ENCODE measurements at regions not wholly inside any gene's neighbourhood (a gene's known extent, or its start where the extent isn't known, plus 50 kb on each side); places are given as distances from the start of the nearest gene placed in this dataset.

DNA sequence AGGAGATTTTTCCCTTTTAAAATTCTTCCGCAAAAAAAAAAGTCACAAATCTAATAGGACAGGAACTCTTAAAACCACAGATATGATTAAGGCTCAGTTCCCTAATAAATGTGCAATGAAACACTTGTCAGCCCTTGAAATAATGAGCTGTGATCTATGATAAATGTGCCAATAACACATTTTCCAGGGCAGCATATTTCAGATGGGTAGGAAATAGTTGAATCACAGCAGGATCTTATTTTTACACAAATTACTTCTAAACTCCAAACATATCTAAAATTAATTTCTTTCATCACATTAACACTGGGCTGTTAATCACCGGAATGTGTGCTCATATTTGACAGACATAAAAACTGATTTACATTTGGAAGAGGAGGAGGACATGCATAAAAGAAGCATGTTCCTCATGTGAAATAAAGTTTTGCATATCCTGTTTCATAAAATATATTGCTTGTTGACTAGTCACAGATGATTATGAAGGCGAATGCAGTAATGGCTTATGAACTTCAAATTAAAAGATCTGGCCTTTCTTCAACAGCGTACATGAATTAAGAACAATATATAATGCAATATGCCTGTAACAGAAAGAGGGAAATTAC, 281.4 kb downstream of the PAX3 start:
- TF ChIP-seq, protein P1, sequence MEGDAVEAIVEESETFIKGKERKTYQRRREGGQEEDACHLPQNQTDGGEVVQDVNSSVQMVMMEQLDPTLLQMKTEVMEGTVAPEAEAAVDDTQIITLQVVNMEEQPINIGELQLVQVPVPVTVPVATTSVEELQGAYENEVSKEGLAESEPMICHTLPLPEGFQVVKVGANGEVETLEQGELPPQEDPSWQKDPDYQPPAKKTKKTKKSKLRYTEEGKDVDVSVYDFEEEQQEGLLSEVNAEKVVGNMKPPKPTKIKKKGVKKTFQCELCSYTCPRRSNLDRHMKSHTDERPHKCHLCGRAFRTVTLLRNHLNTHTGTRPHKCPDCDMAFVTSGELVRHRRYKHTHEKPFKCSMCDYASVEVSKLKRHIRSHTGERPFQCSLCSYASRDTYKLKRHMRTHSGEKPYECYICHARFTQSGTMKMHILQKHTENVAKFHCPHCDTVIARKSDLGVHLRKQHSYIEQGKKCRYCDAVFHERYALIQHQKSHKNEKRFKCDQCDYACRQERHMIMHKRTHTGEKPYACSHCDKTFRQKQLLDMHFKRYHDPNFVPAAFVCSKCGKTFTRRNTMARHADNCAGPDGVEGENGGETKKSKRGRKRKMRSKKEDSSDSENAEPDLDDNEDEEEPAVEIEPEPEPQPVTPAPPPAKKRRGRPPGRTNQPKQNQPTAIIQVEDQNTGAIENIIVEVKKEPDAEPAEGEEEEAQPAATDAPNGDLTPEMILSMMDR (CRISPR knock-in tag; IDR thresholded peaks at IDR 0.05), result no peak
- TF ChIP-seq, protein P2, sequence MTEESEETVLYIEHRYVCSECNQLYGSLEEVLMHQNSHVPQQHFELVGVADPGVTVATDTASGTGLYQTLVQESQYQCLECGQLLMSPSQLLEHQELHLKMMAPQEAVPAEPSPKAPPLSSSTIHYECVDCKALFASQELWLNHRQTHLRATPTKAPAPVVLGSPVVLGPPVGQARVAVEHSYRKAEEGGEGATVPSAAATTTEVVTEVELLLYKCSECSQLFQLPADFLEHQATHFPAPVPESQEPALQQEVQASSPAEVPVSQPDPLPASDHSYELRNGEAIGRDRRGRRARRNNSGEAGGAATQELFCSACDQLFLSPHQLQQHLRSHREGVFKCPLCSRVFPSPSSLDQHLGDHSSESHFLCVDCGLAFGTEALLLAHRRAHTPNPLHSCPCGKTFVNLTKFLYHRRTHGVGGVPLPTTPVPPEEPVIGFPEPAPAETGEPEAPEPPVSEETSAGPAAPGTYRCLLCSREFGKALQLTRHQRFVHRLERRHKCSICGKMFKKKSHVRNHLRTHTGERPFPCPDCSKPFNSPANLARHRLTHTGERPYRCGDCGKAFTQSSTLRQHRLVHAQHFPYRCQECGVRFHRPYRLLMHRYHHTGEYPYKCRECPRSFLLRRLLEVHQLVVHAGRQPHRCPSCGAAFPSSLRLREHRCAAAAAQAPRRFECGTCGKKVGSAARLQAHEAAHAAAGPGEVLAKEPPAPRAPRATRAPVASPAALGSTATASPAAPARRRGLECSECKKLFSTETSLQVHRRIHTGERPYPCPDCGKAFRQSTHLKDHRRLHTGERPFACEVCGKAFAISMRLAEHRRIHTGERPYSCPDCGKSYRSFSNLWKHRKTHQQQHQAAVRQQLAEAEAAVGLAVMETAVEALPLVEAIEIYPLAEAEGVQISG (CRISPR knock-in tag; IDR thresholded peaks at IDR 0.05), result no peak
- TF ChIP-seq, protein P3, sequence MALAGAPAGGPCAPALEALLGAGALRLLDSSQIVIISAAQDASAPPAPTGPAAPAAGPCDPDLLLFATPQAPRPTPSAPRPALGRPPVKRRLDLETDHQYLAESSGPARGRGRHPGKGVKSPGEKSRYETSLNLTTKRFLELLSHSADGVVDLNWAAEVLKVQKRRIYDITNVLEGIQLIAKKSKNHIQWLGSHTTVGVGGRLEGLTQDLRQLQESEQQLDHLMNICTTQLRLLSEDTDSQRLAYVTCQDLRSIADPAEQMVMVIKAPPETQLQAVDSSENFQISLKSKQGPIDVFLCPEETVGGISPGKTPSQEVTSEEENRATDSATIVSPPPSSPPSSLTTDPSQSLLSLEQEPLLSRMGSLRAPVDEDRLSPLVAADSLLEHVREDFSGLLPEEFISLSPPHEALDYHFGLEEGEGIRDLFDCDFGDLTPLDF (CRISPR knock-in tag; IDR thresholded peaks at IDR 0.05), result no peak
- TF ChIP-seq SUZ12 (IDR thresholded peaks at IDR 0.05; ENCODE audit: low read depth, low read length), result no peak

Data from HepG2 (cell line).